Type B pancreatic cell (in vitro differentiated cells): ENCODE measurements at regions not wholly inside any gene's neighbourhood (a gene's known extent, or its start where the extent isn't known, plus 50 kb on each side); places are given as distances from the start of the nearest gene placed in this dataset.

Experiments used
- DNase-seq: peaks from one replicate; pipeline ENCODE4 v3.0.0; 2021; ENCODE audit warnings: mixed read lengths; ENCODE audit not compliant: unreplicated experiment; ENCODE audit errors: extremely low spot score
- H3K27ac Mint-ChIP-seq: 2 replicates; pipeline ENCODE4 v1.8.0; 2021; ENCODE audit warnings: mild to moderate bottlenecking, mixed read lengths
- H3K27me3 Mint-ChIP-seq: 2 replicates; pipeline ENCODE4 v1.8.0; 2021; ENCODE audit warnings: mixed read lengths
- H3K36me3 Mint-ChIP-seq: 2 replicates; pipeline ENCODE4 v1.8.0; 2021; ENCODE audit warnings: mixed read lengths
- H3K4me1 Mint-ChIP-seq: one replicate; pipeline ENCODE4 v1.8.0; 2021; ENCODE audit warnings: mixed read lengths; ENCODE audit not compliant: unreplicated experiment
- H3K4me3 Mint-ChIP-seq: 2 replicates; pipeline ENCODE4 v1.8.0; 2021; ENCODE audit warnings: mild to moderate bottlenecking, mixed read lengths
- H3K9me3 Mint-ChIP-seq: 2 replicates; pipeline ENCODE4 v1.8.0; 2021; ENCODE audit warnings: mixed read lengths
- CTCF ChIP-seq: fragments of 200-600 bp; sonication (generic); conservative IDR thresholded peaks from 2 replicates; pipeline ENCODE4 v1.5.0; 2021; ENCODE audit warnings: antibody characterized with exemption, mild to moderate bottlenecking

GRCh38 chr10:133008196-133008595, 65.8 kb upstream of the CFAP46 start:
- TF ChIP-seq CTCF, result no peak
- Mint-ChIP-seq H3K27ac (no peak overlapping the region), H3K36me3 (no peaks in the 10 kb centered on the region), H3K9me3 (no peaks in the 10 kb centered on the region), H3K4me3 (no peak overlapping the region), H3K4me1 (no peaks in the 10 kb centered on the region), H3K27me3 (no peaks in the 10 kb centered on the region)
- no peak for DNase-seq

GRCh38 chr10:133007360-133007858, 65.0 kb upstream of the CFAP46 start:
- no peaks in the 10 kb centered on the region for H3K9me3 Mint-ChIP-seq
- no peak overlapping the region for H3K27ac Mint-ChIP-seq
- TF ChIP-seq CTCF, result no peak
- H3K36me3 Mint-ChIP-seq, result no peaks in the 10 kb centered on the region
- peaks cover 4% of the 10 kb centered on the region for H3K4me1 Mint-ChIP-seq
- H3K4me3 Mint-ChIP-seq, result no peak overlapping the region
- H3K27me3 Mint-ChIP-seq, result no peaks in the 10 kb centered on the region
- DNase-seq, result no peak

- no peak for DNase-seq
- no peak for TF ChIP-seq CTCF
- Mint-ChIP-seq H3K4me1 (peaks cover 5% of the 10 kb centered on the region), H3K27me3 (no peaks in the 10 kb centered on the region), H3K27ac (no peak overlapping the region), H3K36me3 (no peaks in the 10 kb centered on the region), H3K4me3 (no peak overlapping the region), H3K9me3 (no peaks in the 10 kb centered on the region)
These were observed 64.4 kb upstream of the CFAP46 start for GRCh38 chr10:133006806-133007205.

GRCh38 chr10:133006202-133006601, 63.8 kb upstream of the CFAP46 start:
- Mint-ChIP-seq H3K27ac (no peak overlapping the region), H3K27me3 (no peaks in the 10 kb centered on the region), H3K9me3 (no peaks in the 10 kb centered on the region), H3K4me1 (peaks cover 5% of the 10 kb centered on the region), H3K36me3 (no peaks in the 10 kb centered on the region), H3K4me3 (no peak overlapping the region)
- DNase-seq, result no peak
- TF ChIP-seq CTCF, result no peak

GRCh38 chr10:133004478-133004877, 62.1 kb upstream of the CFAP46 start:
- Mint-ChIP-seq H3K4me1 (peaks cover 8% of the 10 kb centered on the region), H3K27ac (no peak overlapping the region), H3K4me3 (no peak overlapping the region), H3K9me3 (no peaks in the 10 kb centered on the region), H3K27me3 (no peaks in the 10 kb centered on the region), H3K36me3 (no peaks in the 10 kb centered on the region)
- no peak for TF ChIP-seq CTCF
- no peak for DNase-seq

GRCh38 chr10:133003188-133003587, 60.8 kb upstream of the CFAP46 start:
- no peak for TF ChIP-seq CTCF
- DNase-seq, result no peak
- Mint-ChIP-seq H3K4me3 (no peak overlapping the region), H3K9me3 (no peaks in the 10 kb centered on the region), H3K4me1 (peaks cover 8% of the 10 kb centered on the region), H3K36me3 (no peaks in the 10 kb centered on the region), H3K27ac (peak overlapping the region; percentile 3), H3K27me3 (no peaks in the 10 kb centered on the region)
